ENCODE measurements at regions not wholly inside any gene's neighbourhood (a gene's known extent, or its start where the extent isn't known, plus 50 kb on each side); places are given as distances from the start of the nearest gene placed in this dataset.

DNA sequence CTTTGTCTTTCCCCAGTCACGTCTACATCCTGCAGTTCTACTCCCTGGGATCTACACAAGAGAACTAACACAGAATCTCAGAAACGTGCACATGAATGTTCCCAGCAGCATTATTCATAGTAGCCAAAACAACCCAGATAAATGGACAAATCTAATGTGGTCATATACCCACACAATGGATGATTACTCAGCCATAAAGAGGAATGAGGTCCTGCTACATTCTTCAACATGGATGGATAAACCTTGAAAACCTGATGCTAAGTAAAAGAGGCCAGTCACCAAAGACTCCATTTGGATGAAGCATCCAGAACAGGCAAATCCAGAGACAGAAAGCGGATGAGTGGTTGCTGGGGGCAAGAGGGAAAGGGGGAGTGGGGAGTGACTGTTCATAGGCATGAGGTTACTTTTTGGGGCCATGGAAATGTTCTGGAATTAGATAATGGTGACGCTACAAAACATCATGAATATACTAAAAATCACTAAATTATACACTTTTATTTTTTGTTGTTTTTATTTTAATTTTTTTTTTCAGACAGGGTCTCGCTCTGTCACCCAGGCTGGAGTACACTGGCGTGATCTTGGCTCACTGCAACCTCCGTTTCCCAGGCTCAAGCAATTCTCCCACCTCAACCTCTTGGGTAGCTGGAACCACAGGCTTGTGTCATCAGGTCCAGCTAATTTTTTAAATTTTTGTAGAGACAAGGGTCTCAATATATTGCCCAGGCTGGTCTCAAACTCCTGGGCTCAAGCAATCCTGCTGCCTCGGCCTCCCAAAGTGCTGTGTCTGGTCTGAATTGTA, 50.8 kb upstream of the DSN1 start:
- DNase-seq (ENCODE audit: low read depth), result peak; percentile 72

DNA sequence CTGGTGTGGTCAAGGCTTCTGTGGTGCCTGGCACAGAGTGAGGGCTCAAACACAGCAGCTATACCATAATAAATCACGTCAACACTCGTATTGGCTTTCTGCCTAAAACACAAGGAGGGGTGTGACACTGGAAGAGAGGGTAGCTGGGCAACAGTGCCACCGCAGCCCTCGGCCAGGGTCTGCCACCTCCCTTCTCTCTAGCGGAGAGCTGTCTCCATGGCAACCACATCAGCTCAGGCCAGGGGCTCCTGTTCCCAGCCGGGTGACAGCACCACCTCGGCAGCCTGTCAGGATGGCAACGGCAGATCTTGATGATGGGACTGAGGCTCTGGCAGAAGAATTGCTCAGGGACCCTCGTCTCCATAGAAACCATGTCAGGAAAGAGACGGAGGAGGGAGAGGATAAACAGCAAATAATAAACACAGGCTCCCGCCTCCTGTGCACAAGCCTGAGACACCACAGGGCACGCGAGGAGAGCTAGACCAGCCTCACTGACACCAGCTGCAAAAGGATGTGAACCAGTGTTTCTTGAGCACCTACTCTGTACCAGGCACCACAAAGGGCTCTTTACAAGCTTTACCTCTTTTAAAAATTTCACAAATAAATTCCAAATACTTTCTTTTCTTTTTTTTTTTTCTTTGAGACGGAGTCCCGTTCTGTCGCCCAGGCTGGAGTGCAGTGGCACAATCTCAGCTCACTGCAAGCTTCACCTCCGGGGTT, 50.4 kb upstream of the TLDC2 start:
- peak; percentile 44 for DNase-seq (ENCODE audit: low read depth)
